ENCODE measurements at regions not wholly inside any gene's neighbourhood (a gene's known extent, or its start where the extent isn't known, plus 50 kb on each side); places are given as distances from the start of the nearest gene placed in this dataset.

DNA sequence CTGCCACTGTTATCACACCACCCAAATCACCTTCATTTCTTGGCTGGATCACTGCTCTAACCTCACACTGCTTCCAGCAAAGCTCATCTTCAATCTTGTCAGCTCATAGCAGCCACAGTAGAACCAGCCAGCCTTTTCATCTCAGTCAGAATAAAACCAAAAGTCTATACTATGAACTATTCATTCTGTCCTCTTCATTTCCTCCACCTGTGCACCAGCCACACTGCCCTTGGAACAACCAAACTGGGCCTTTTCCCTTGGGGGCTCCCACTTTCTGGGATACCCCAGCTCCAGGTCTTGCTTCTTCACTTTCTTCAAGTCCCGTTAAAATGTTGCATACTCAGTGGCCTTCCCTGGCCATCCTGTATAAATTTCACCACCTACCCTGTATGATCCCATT, 234.4 kb upstream of the DAAM1 start:
- Histone ChIP-seq H3K4me3 (replicated peaks in 1 of 3; ENCODE audit: insufficient read depth in 1 of 3, low read depth in 2 of 3, low read length in 3 of 3) (no peak overlapping the region), H4K20me1 (ENCODE audit: insufficient read depth, low read length) (no peaks in the 10 kb centered on the region), H3K4me2 (ENCODE audit: low read depth, low read length) (no peak overlapping the region), H3K36me3 (replicated peaks in 1 of 2; ENCODE audit: control insufficient read depth in 1 of 2, insufficient read depth in 2 of 2, low read length in 2 of 2) (no peaks in the 10 kb centered on the region), H3K27me3 (ENCODE audit: control insufficient read depth in 1 of 2, insufficient read depth in 2 of 2, low read length in 2 of 2) (no peaks in the 10 kb centered on the region), H3K9me3 (ENCODE audit: low read length) (no peaks in the 10 kb centered on the region), H3K4me1 (ENCODE audit: insufficient read depth, low read length) (no peaks in the 10 kb centered on the region), H2AFZ (ENCODE audit: low read length) (no peak overlapping the region), H3K27ac (ENCODE audit: extremely low read length, insufficient read depth, low read length) (no peak overlapping the region), H3K9ac (ENCODE audit: insufficient read depth, low read depth, low read length) (no peak overlapping the region), H3K79me2 (ENCODE audit: insufficient read depth, low read length) (no peaks in the 10 kb centered on the region)
- intact Hi-C loops (cut with micrococcal nuclease; ENCODE audit: unreplicated experiment) = no loop called here
- ATAC-seq (no peak), FAIRE-seq (no peak), DNase-seq (ENCODE audit: low spot score) (no peak)
- CTCF ChIA-PET (ENCODE audit: low intra/inter-chr PET ratio, low total read pairs) = no interaction called here
- 72% methylated on average over 1 of the region's 1 CpG for WGBS (ENCODE audit: low lambda C conversion rate)
- POLR2A ChIA-PET = no interaction called here
- TF ChIP-seq, protein P1, sequence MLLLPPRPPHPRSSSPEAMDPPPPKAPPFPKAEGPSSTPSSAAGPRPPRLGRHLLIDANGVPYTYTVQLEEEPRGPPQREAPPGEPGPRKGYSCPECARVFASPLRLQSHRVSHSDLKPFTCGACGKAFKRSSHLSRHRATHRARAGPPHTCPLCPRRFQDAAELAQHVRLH (CRISPR knock-in tag; IDR thresholded peaks at IDR 0.05; ENCODE audit: borderline replicate concordance, low read depth) = no peak
- TF ChIP-seq, protein P2, sequence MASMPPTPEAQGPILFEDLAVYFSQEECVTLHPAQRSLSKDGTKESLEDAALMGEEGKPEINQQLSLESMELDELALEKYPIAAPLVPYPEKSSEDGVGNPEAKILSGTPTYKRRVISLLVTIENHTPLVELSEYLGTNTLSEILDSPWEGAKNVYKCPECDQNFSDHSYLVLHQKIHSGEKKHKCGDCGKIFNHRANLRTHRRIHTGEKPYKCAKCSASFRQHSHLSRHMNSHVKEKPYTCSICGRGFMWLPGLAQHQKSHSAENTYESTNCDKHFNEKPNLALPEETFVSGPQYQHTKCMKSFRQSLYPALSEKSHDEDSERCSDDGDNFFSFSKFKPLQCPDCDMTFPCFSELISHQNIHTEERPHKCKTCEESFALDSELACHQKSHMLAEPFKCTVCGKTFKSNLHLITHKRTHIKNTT (CRISPR knock-in tag; IDR thresholded peaks at IDR 0.05) = no peak
- BruUV-seq (replicated peaks) = no TSS peak
- in situ Hi-C loops (cut with HindIII; ENCODE audit: extremely low pct_ligation_motif_present, low pct_unique_long_range_greater_than_20kb) = no loop called here

DNA sequence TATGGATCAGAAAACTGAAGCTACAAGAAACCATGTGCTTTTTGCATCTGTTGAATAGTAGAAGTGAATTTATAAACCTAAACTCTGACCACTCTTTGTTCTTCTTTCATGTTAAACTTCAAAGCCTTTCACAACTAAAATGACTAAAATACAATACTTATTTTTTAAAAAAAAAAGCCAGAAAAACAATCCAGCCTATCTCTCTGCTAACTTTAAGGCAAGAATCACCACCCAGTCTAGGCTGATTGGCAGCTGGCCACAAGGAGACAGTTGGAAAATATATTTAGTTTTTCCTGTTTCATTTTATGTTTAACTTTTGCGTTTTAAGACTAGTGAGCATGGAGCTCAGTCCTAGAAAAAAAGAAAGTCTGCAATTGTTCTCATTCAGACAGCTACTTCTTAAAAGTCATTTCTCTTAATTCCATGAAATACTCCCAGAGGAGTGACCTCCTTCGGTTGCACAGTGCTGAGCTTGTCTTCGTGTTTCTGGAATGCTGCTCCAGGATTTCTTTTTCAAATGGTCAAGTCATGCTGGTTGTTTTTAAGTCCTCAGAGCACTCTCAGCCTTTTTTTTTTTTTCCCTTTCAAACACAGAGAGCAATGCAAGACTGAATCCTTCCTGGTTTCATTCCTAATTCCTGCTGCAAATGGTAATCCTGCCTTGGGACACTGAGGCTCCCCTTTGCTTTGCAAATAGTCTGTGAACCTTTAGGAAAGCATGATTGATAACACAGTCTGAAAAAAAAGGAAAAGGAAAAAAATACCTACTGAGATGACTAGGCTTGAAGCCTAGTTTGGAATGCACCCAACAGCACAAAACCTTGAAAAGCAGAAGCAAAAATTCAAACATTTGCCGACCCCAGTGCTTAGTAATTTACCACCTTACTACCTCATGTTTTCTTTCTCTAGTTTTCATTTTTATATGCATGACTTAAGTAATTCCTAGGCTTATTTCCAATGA, 233.3 kb upstream of the DAAM1 start:
- in situ Hi-C loops (cut with HindIII; ENCODE audit: extremely low pct_ligation_motif_present, low pct_unique_long_range_greater_than_20kb) (no loop called here), intact Hi-C loops (cut with micrococcal nuclease; ENCODE audit: unreplicated experiment) (no loop called here)
- no peak overlapping the region for H3K27ac ChIP-seq (ENCODE audit: extremely low read length, insufficient read depth, low read length)
- H2AFZ ChIP-seq (ENCODE audit: low read length) = no peak overlapping the region
- H3K36me3 ChIP-seq (replicated peaks in 1 of 2; ENCODE audit: control insufficient read depth in 1 of 2, insufficient read depth in 2 of 2, low read length in 2 of 2) = no peaks in the 10 kb centered on the region
- under 1% methylated on average over 4 of the region's 4 CpGs for WGBS (ENCODE audit: low lambda C conversion rate)
- no peak overlapping the region for H3K4me3 ChIP-seq (replicated peaks in 1 of 3; ENCODE audit: insufficient read depth in 1 of 3, low read depth in 2 of 3, low read length in 3 of 3)
- H3K4me1 ChIP-seq (ENCODE audit: insufficient read depth, low read length) = no peaks in the 10 kb centered on the region
- H3K27me3 ChIP-seq (ENCODE audit: control insufficient read depth in 1 of 2, insufficient read depth in 2 of 2, low read length in 2 of 2) = no peaks in the 10 kb centered on the region
- POLR2A ChIA-PET = no interaction called here
- H4K20me1 ChIP-seq (ENCODE audit: insufficient read depth, low read length) = no peaks in the 10 kb centered on the region
- DNase-seq (ENCODE audit: low spot score) (no peak), FAIRE-seq (no peak), ATAC-seq (no peak)
- H3K4me2 ChIP-seq (ENCODE audit: low read depth, low read length) = no peak overlapping the region
- no peak overlapping the region for H3K9ac ChIP-seq (ENCODE audit: insufficient read depth, low read depth, low read length)
- H3K9me3 ChIP-seq (ENCODE audit: low read length) = no peaks in the 10 kb centered on the region
- no peak for TF ChIP-seq ARNTL (CRISPR knock-in tag; IDR thresholded peaks at IDR 0.05)
- TF ChIP-seq, protein P3, sequence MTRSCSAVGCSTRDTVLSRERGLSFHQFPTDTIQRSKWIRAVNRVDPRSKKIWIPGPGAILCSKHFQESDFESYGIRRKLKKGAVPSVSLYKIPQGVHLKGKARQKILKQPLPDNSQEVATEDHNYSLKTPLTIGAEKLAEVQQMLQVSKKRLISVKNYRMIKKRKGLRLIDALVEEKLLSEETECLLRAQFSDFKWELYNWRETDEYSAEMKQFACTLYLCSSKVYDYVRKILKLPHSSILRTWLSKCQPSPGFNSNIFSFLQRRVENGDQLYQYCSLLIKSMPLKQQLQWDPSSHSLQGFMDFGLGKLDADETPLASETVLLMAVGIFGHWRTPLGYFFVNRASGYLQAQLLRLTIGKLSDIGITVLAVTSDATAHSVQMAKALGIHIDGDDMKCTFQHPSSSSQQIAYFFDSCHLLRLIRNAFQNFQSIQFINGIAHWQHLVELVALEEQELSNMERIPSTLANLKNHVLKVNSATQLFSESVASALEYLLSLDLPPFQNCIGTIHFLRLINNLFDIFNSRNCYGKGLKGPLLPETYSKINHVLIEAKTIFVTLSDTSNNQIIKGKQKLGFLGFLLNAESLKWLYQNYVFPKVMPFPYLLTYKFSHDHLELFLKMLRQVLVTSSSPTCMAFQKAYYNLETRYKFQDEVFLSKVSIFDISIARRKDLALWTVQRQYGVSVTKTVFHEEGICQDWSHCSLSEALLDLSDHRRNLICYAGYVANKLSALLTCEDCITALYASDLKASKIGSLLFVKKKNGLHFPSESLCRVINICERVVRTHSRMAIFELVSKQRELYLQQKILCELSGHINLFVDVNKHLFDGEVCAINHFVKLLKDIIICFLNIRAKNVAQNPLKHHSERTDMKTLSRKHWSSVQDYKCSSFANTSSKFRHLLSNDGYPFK (CRISPR knock-in tag; IDR thresholded peaks at IDR 0.05; ENCODE audit: borderline replicate concordance) = no peak
- TF ChIP-seq ZNF652 (CRISPR knock-in tag; IDR thresholded peaks at IDR 0.05; ENCODE audit: borderline replicate concordance, low read depth) = no peak
- BruUV-seq (replicated peaks) = no TSS peak
- CTCF ChIA-PET (ENCODE audit: low intra/inter-chr PET ratio, low total read pairs) = no interaction called here
- no peaks in the 10 kb centered on the region for H3K79me2 ChIP-seq (ENCODE audit: insufficient read depth, low read length)

Measured in HepG2 (cell line).